ENCODE measurements at regions not wholly inside any gene's neighbourhood (a gene's known extent, or its start where the extent isn't known, plus 50 kb on each side); places are given as distances from the start of the nearest gene placed in this dataset.

GRCh38 chr5:163813900-163814299, 308.5 kb downstream of the MAT2B start:
- Histone ChIP-seq H3K4me3 (replicated peaks in 1 of 3) (no peak overlapping the region), H3K36me3 (no peaks in the 10 kb centered on the region), H3K27me3 (no peaks in the 10 kb centered on the region), H3K4me1 (no peaks in the 10 kb centered on the region), H3K27ac (no peak overlapping the region), H3K9me3 (no peaks in the 10 kb centered on the region)
- DNase-seq = no peak
- intact Hi-C loops (cut with DNase I) = no loop called here
- TF ChIP-seq CTCF (IDR thresholded peaks at IDR 0.05) = no peak
- TF ChIP-seq POLR2A (IDR thresholded peaks at IDR 0.05) = no peak
- 87 to 88% methylated on average over 5 of the region's 5 CpGs for WGBS, 2 donors

GRCh38 chr5:163815240-163815791, 309.9 kb downstream of the MAT2B start:
- Histone ChIP-seq H3K4me3 (replicated peaks in 1 of 3) (no peak overlapping the region), H3K36me3 (no peaks in the 10 kb centered on the region), H3K9me3 (no peaks in the 10 kb centered on the region), H3K27me3 (no peaks in the 10 kb centered on the region), H3K27ac (no peak overlapping the region), H3K4me1 (no peaks in the 10 kb centered on the region)
- intact Hi-C loops (cut with DNase I) = no loop called here
- TF ChIP-seq POLR2A (IDR thresholded peaks at IDR 0.05) (no peak), CTCF (IDR thresholded peaks at IDR 0.05) (no peak)
- DNase-seq = no peak

GRCh38 chr5:163821142-163821541, 315.7 kb downstream of the MAT2B start:
- DNase-seq = no peak
- intact Hi-C loops (cut with DNase I) = no loop called here
- no peak overlapping the region for H3K4me3 ChIP-seq (replicated peaks in 1 of 3)
- H3K4me1 ChIP-seq = no peaks in the 10 kb centered on the region
- no peaks in the 10 kb centered on the region for H3K36me3 ChIP-seq
- TF ChIP-seq POLR2A (IDR thresholded peaks at IDR 0.05) (no peak), CTCF (IDR thresholded peaks at IDR 0.05) (no peak)
- H3K9me3 ChIP-seq = no peaks in the 10 kb centered on the region
- H3K27ac ChIP-seq = no peak overlapping the region
- H3K27me3 ChIP-seq = no peaks in the 10 kb centered on the region
- 85 to 96% methylated on average over 1 of the region's 1 CpG for WGBS, 2 donors

- DNase-seq = no peak
- Histone ChIP-seq H3K27me3 (no peaks in the 10 kb centered on the region), H3K36me3 (no peaks in the 10 kb centered on the region), H3K9me3 (no peaks in the 10 kb centered on the region), H3K4me1 (no peaks in the 10 kb centered on the region), H3K27ac (no peak overlapping the region), H3K4me3 (replicated peaks in 1 of 3) (no peak overlapping the region)
- TF ChIP-seq POLR2A (IDR thresholded peaks at IDR 0.05) = no peak
- TF ChIP-seq CTCF (IDR thresholded peaks at IDR 0.05) = no peak
- WGBS, 2 donors = 78 to 89% methylated on average over 4 of the region's 4 CpGs
- intact Hi-C loops (cut with DNase I) = no loop called here
Measured at GRCh38 chr5:163822548-163822947, 317.1 kb downstream of the MAT2B start.

- no peak for TF ChIP-seq CTCF (IDR thresholded peaks at IDR 0.05)
- TF ChIP-seq POLR2A (IDR thresholded peaks at IDR 0.05) = no peak
- no peaks in the 10 kb centered on the region for H3K36me3 ChIP-seq
- no peaks in the 10 kb centered on the region for H3K4me1 ChIP-seq
- H3K27me3 ChIP-seq = no peaks in the 10 kb centered on the region
- H3K27ac ChIP-seq = no peak overlapping the region
- H3K9me3 ChIP-seq = no peaks in the 10 kb centered on the region
- no peak for DNase-seq
- intact Hi-C loops (cut with DNase I) = no loop called here
- H3K4me3 ChIP-seq (replicated peaks in 1 of 3) = no peak overlapping the region
- WGBS, 2 donors = 64 to 81% methylated on average over 1 of the region's 1 CpG
Measured at GRCh38 chr5:163825661-163826060, 320.2 kb downstream of the MAT2B start.

Data from thyroid gland (tissue), 4 donors.